GM21447 (cell line): ENCODE measurements at regions not wholly inside any gene's neighbourhood (a gene's known extent, or its start where the extent isn't known, plus 50 kb on each side); places are given as distances from the start of the nearest gene placed in this dataset.

ENCODE experiments used
- ATAC-seq: cut with Tn5 transposase; IDR thresholded peaks from one replicate; pipeline ENCODE4 v1.9.1; 2021; ENCODE audit not compliant: unreplicated experiment

- ATAC-seq: no peak
Observed at GRCh38 chr3:43156812-43157455, 51.1 kb upstream of the POMGNT2 start.

- ATAC-seq: no peak
Observed at GRCh38 chr3:43155464-43156121, 49.7 kb upstream of the POMGNT2 start.
